HG03135 (cell line): ENCODE measurements at regions not wholly inside any gene's neighbourhood (a gene's known extent, or its start where the extent isn't known, plus 50 kb on each side); places are given as distances from the start of the nearest gene placed in this dataset.

ENCODE experiments used
- ATAC-seq: cut with Tn5 transposase; IDR thresholded peaks from one replicate; pipeline ENCODE4 v1.9.1; 2021; ENCODE audit warnings: mild to moderate bottlenecking, moderate library complexity; ENCODE audit not compliant: unreplicated experiment

DNA sequence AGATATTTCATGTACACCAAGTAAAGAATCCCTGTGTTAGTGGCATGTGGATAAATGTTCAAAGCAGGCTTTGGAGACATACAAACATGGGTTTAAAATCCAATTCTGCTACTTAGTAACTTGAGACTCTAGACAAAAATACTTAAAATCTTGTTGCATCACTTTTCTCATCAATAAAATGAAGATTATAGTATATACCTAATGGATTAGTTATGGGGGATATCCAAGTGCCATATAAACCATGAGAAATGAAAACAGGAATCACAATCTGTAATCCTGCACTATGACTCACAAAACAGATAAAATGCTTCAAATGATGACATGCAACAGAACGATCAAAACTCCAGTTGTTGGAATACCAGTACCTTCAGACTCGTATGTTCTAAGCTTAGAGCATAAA lies 496.0 kb upstream of the RGMA start:
- ATAC-seq, result no peak

GRCh38 chr15:93583968-93584367 lies 495.0 kb upstream of the RGMA start:
- ATAC-seq, result no peak

DNA sequence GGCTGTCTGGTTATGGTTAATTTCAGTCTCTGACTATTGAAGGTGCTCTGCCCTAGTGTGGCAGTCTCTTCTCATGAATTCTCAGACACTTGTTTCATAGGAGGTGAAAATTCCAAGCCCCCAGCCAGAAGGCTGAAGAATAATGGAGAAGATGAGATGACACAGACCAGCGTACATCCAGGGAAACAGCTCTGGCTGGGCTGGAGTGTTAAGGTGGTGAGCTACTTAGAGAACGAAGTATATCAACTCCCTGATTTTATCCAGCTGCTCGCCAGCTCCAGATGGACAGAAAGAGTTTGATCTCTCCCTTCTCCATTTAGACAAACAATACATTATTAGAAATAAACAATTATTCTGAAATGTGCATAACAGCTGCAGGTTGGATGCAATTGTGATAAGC lies 494.5 kb upstream of the RGMA start:
- ATAC-seq, result no peak

DNA sequence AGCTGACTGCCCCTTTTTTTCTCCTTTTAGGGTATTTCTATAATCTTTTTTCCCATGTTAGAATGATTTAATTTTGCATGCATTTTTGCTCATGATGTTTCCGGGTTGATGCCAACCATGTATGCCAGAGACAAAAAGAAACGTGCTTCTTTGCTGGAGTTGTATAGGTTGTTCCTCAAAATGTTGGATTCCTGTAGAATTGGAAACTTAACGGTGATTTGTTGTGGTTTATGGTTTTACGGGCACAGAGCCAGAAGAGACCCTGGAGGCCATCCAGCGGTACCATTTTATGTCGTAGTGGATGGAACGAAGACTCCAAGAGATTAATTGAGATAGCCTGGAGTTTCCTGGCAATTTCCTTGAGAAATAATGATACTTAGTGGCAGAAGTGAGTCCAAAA lies 481.5 kb upstream of the RGMA start:
- no peak for ATAC-seq

GRCh38 chr15:93566762-93567161 lies 477.8 kb upstream of the RGMA start:
- no peak for ATAC-seq

DNA sequence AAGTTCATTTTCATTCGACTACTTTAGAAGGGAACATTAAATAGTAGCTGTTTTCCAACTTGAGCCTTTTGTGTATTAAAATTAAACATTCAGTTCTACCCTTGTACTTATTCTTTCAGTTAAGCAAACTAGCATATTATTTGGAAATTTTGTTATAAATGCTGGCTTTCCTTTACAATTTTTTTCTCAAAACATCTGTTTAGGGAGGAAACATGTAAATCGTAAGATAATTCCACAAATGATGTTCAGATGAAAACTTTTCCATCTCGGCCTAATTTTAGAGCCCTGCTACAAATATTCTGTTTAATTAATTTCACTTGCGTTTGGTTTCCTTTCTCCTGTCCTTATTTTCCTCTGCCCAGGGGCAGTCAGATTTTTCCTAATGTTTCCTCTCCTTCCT lies 476.2 kb upstream of the RGMA start:
- no peak for ATAC-seq

DNA sequence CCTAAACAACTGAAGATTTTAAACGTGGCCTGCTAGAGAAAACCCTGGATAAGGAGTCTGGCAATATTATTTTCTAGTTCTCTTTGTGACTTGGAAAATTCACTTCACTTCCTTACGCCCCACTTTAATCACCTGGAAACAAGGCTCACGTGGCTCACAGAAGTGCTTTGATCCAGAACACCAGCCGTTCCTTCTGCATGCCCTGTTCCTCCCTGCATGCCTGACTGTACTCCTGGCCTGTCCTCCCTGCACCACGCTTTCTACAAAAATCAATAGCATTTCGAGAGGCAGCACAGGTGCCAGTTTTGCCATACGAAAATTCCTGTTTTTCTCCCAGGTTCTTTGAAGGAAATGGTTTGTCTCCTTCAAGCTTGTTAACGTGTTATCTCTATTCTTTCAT lies 474.2 kb upstream of the RGMA start:
- ATAC-seq, result no peak

GRCh38 chr15:93562395-93563123 lies 473.5 kb upstream of the RGMA start:
- no peak for ATAC-seq

DNA sequence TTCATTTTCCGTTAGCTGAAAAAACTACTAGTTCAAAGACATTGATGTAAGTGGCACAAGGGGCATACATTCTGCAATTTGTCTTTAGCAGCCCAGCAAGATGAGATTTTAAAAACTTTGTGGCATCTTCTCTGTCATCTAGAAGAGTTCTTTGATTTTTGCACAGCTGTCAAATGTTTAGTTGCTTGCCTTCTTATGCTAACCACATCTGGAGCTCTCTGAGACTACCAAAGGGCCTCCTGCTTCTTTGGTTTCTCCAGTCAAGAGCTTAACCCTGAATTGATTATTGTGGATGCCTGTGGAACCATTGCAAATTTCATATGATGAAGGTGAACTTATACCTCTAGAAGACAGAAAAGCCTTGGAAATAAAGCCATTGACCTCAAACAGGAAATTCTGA lies 468.7 kb upstream of the RGMA start:
- no peak for ATAC-seq

GRCh38 chr15:93553167-93553935 lies 464.3 kb upstream of the RGMA start:
- no peak for ATAC-seq

DNA sequence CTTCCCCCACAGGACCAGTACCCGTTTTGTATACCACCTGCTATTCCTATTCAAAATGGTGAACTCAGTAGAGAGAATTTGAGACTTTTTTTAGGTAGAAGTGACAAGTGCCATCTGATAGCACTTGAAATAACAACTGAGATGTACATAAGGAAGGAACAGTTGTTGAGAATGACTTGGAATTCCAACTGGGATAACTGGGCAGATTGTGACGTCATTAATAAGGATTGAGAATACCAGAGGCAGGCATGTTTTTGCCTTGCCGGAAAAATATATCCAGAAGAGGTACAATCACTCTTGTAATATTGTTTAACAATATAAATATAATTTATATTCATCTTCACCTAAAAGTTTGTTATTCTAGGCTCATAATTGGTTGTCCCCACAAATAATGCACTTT lies 454.1 kb upstream of the RGMA start:
- ATAC-seq, result no peak

DNA sequence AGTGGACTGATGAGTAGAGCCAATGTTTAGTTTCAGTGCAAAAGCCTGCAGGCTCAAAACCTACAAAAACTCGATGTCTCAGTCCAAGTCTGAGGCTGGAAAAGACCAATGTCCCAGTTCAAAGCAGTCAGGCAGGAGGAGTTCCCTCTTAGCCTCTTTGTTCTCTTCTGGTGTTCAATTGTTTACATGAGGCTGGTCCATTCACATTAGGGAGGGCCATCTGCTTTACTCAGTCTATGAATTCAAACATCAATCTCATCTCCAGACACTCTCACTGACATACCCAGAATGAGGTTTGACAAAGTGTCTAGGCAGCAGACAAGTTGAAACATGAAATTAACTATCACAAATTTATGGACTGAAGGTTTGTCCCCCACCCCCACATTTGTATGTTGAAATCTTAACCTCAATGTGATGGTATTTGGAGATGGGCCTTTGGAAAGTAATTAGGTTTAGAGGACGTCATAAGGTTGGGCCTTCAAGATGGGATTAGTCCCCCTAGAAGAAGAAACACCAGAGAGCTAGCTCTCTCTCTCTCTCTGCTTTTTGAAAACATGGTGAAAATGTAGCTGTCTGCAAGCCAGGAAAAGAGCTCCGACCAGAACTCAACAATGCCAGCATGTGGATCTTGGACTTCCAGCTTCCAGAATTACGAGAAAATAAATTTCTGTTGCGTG lies 438.5 kb upstream of the RGMA start:
- ATAC-seq, result no peak

GRCh38 chr15:93524432-93524831 lies 435.4 kb upstream of the RGMA start:
- ATAC-seq, result no peak

DNA sequence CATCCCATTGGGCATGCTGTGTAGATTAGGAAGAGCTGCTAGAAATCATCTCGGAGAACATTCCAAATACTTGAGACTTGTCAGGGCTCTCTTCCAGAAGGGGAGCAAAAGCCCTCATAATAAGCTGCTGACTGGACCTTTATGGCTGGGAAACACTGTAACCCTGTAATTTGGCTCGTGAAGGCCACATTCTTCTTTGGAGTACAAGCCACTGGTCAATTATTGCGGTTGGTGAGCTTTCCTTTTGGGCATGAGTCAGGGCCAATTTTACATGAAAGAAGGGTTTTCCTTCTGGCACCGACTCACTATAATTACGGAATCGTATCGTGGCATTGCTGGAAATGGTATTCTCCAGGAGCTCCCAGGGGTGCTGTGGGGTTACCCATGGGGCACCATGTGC lies 434.5 kb upstream of the RGMA start:
- ATAC-seq, result no peak

GRCh38 chr15:93520206-93520605 lies 431.2 kb upstream of the RGMA start:
- no peak for ATAC-seq

- no peak for ATAC-seq
Measured at GRCh38 chr15:93519599-93519998, 430.6 kb upstream of the RGMA start.

GRCh38 chr15:93517176-93517575 lies 428.2 kb upstream of the RGMA start:
- no peak for ATAC-seq

DNA sequence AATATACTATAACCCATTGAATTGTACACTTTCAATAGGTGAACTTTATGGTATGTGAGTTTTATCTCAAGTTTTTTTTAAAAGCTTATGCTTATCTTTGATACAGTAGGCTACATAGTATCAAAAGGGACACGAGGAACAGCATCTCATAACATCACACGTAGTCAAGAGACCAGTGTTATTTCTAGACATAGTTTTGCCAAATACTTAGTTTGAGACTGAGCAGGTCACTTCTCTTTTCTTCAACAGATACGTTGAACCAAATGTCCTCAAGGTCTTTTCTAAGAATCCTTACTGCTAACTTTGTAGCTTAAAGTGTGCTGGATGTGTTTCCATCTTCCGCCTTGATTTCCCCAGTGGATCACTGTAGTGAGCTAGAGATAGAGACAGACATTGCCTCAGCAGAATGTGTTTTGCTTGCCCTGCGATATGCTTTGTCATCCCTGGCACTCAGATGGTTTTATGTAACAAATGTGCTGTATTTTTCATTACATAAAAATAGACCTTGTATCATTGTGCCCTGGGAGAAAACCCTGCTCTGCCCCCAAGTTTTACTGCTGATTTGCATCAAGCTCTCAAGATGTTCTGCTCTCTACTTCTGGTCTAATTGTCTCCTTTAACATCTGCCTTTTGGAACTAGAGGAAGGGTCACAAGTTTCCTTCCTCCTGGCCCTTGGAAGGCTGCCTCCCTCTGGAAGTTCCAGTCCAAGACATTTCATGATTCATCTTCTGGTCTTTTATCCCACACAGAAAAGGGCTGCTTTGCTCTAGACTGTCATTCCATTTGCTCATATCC lies 426.4 kb upstream of the RGMA start:
- ATAC-seq, result no peak

DNA sequence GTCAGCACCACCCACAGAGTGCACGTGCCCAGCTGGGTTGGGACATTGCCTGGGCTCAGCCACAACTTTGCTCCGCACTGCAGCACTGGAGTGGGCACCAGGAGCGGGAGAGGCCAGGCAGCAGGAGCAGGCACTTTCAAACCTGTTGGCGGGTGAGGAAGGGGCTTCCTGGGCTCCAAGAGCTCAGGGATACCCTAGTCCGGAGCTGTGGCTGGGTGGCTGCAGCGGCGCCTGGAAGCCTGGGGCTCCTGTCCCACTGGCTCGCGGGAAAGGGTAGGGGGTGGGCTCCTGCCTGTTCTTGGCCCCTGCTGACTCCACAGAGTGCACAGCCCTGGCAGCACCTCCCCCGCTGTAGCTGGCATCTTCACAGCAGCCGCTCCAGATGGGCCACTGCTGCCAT lies 417.6 kb upstream of the RGMA start:
- no peak for ATAC-seq

GRCh38 chr15:93505506-93505905 lies 416.5 kb upstream of the RGMA start:
- no peak for ATAC-seq

DNA sequence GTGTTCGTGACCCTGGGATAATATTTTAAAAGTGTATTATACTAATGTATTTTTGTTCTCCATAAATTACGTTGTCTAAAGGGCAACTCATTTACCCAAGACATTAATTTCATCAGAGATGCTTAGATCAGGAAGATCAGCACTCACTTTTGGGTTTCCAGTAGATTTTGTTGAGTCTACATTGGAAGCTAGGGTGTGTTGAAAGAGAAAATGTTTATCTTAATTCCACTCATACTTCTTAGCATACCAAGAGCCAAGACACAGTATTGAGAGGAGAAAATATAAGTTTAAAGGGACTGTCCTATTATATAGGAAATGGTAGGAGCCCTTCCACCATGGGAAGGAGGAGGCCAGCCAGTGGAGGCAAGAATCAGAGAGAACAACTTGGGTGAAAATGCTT lies 412.9 kb upstream of the RGMA start:
- no peak for ATAC-seq
